Glomerular endothelial cell (primary cell): ENCODE measurements at regions not wholly inside any gene's neighbourhood (a gene's known extent, or its start where the extent isn't known, plus 50 kb on each side); places are given as distances from the start of the nearest gene placed in this dataset.
A peak's percentile ranks its signal among the peaks of the same experiment; 100 is the strongest.
"Not testable (repeated sequence)": the region's sequence is repeated elsewhere in the genome, so short reads cannot be mapped to it uniquely, and the experiment has no call there.

Experiments
- DNase-seq: peaks from one replicate; pipeline ENCODE4 v3.0.0-alpha.2; 2011; ENCODE audit warnings: low read depth, low spot score; ENCODE audit errors: extremely low read depth

DNA sequence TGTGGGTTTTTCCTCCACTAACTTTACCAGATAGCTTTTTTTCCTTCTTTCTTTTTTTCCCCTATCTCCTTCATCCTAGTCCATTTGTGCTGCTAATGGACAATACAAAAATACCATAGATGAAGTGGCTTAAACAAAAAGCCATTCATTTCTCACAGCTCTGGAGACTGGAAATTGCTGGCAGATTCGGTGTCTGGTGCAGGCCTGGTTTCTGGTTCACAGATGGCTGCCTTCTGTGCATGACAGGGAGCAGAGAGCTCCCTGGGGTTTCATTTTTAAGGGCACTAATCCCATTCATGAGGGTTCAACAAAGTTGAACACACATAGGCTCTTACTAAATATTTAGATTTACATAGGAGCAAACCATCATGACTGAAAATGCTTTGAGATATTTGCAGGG, 467.4 kb downstream of the TYW1 start:
- no peak for DNase-seq

DNA sequence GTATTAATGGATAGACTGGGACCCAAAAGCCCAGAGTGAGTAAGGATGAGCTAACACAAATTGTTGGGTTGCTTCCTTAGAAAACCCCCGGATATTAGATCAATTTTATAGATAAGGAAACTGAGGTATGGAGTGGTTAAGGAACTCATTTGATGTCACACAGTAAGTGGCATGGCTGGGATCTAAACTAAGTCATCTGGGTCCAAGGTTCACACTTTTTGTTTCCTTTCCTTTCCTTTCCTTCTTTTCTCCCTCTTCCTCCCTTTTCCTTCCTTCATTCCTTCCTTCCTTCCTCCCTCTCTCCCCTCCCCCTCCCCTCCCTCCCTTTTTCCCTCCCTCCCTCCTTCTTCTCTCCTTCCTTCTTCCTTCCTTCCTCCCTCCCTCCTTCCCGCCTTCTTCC, 469.5 kb downstream of the TYW1 start:
- no peak for DNase-seq

DNA sequence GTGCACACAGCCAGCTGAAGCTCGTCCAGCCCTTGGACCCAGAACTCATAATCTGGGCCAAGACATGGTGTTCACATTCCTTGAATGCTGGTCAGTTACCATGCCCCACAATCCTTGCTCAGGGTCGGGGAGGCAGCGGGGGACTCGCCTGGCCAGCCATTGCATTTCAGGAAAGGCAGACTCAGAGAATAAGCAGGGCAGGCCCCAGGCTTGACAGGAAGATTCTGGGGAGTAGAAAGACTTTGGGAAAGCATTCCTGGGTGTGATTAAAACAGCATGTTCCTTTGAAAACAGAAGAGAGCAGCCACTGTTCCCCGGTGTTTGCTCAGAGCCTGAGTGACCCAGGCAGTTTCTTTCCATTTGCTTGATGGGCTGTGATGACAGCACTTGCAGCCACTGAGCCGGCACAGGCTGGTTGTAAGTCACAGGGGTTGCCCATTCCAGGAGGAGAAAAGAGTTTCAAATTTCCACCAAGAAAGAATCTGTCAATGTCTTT, 473.7 kb downstream of the TYW1 start:
- no peak for DNase-seq

DNA sequence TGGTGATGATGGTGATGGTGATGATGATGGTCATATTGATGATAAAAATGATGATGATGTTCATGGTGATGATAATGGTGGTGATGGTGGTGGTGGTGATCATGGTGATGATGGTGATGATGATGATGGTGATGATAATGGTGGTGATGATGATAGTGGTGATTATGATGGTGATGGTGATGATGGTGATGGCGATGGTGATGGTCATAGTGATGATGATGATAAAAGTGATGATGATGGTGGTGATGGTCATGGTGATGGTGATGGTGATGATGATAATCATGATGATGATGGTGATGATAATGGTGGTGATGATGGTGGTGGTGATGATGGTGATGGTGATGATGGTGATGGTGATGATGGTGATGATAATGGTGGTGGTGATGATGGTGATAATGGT, 478.7 kb downstream of the TYW1 start:
- no peak for DNase-seq

DNA sequence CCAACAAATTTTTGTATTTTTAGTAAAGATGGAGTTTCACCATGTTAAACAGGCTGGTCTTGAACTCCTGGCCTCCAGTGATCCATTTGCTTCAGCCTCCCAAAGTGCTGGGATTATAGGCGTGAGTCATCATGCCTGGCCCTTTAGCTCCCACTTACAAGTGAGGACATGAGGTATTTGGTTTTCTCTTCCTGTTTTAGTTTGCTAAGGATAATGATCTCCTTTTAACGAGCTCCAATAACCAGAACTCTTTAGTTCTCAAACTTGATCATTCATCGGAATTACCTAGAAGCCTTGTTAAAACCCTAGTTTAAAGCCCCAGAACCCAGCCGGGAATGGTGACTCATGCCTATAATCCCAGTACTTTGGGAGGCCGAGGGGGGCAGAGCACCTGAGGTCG, 481.4 kb downstream of the TYW1 start:
- DNase-seq, result no peak

DNA sequence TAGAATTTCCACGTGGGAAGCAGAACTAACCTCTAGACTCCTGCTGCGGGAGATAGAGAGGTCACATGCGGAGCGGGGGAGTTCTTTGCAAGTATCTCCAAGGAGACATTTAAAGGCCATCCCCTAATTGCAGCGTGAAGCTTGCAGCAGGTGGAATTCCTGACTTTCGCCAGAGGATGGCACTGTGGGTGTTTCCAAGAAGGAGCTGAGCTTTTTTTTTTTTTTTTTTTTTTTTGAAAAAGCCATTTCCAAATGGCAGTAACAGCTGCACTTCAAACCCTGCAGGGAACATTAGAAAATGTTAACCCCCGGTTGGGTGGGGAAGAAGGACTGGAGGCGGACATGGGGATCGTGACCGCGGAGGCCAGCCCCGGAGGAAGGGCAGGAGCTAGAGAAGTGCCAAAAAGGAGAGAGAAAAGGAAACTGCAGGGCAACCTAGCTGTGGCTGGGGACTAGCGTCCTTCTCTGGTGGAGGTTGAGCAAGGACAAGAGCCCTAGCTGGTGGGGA, 487.7 kb downstream of the TYW1 start:
- peak; percentile 7 for DNase-seq

DNA sequence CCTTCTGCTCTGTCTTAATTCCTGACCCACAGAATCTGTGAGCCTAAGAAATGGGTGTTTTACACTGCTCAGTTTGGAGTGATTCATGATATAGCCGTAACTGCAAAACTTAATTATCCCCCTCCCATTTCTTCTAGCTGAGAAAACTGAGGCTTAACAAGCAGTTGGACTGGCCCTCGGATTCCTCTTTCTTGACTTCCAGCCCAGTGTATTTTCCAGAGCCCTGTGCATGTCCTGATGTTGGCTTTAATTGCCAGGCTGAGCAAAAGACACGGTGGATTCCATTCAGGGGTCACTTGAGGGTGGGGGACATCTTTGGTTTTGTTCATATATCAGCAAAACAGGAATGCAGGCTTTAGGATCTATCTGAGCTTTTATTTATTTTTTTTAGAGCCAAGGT, 489.8 kb downstream of the TYW1 start:
- no peak for DNase-seq

DNA sequence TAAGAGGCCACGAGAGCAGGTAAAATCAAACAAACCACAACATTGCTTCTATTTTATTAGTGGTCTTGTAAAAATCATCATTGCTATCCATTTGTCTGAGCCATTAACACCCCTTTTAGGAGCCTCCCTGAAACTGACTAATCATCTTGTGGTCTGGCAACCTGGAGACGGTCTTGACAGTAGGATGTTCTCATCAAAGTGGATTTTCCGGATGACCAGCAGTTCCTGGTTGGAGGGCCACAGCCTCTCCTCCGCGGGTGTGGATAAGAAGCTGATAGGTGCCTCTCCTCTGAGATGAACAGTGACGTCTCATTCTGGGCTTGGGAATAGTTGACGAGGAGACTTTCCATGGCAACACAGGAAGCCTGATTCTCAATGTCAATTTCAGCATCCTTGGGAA, 490.7 kb downstream of the TYW1 start:
- DNase-seq, result no peak

DNA sequence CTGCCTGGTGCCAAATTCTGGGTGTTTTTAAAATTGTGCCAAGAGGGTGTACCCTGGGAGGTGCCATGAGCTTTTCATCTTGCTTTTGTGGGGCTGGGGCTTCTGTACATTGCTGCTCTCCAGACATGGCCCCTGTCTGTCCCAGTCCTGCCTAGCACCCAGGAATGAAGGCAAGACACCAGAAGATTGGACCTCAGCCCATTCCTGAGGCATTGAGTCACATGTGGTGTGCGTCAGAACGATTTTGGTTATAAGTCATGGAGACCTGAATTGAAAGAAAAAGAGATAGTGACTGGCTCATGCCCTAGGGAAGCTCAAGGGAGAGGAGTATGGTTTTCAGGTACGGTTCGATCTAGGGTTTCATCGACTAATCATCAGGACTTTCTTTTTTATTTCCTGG, 493.2 kb downstream of the TYW1 start:
- DNase-seq, result no peak

DNA sequence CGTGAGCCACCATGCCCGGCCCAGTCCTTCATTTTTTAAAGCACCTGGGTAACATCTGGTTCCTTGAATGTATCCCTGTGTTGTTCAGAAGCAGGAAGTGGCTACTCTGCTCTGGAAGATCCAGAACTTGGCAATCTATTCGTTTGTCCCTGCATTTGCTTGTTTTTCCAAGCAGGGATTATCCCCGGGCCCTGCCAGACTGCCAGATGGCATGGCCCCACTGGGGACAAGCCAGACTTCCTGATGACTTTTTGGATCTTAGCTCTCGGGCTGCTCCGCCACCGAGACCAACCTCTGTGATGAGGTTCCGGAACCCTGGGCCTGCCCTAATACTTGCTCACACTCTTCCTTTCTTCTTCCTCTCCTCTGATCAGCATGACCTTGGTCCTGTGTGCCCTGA, 496.7 kb downstream of the TYW1 start:
- no peak for DNase-seq

DNA sequence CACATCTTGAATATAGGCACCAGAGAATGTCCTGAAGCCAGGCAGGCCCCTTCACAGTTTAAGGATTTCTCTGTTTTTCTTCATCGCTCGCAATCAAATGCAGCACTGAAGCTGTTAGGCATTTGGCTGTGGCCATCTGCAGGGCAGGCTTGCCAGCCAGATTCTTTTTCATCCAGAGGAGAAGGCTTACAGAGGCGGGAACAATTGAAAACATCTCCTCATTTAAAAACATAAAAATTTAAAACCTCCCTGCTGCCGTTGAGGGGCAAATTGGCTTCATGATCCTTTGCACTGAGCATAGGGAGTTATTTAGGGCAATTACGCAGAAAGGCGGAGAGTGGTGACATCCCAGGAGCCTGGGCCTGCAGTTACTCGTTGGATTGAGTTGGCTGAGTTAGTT, 500.0 kb downstream of the TYW1 start:
- DNase-seq, result no peak

DNA sequence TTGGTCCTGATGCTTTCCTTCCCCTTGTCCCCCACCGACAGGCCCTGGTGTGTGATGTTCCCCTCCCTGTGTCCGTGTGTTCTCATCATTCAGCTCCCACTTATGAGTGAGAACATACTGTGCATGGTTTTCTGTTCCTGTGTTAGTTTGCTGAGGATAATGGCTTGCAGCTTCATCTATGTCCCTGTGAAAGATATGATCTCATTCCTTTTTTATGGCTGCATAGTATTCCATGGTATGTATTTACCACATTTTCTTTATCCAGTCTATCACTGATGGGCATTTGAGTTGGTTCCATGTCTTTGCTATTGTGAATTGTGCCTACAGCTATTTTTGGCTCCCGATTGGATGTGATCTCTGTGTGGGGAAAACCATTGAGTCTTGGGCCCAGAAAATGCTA, 501.3 kb downstream of the TYW1 start:
- DNase-seq, result not testable (repeated sequence)

DNA sequence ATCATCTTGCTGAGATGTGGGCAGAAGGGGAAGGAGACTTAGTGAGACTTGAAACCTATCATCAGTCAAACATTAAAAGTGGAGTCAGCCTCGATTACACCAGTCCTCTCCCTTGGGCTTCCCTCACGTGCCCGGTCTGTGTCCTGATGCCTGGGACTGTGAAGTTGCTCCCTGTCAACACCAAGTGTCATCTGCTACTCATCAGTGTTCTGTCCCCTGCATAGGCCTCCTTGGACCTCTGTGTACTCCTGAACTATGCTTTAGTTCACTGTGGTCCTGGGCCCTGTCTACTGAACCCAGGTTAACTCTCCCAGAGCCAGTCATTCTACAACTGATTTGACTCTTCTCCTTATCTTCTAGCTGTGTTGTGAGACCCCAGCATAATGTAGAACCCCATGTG, 506.3 kb downstream of the TYW1 start:
- DNase-seq, result no peak

DNA sequence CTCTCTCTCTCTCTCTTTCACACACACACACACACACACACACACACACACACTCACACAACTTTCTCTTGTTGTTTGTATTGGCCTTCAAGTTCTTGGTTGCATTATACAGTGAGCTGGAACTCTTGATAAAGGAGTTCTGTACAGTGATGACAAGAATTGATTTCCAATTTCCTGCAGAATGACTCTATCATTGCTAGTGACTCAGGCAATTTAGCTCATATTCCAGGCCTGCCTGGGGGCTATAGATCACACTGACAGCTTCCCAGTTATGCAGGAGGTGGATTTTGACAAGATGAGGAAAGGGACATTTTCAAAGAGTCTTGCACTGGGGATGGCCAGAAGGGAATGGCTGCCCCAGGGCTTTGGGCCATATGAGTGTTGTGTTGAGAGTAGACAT, 508.8 kb downstream of the TYW1 start:
- no peak for DNase-seq

DNA sequence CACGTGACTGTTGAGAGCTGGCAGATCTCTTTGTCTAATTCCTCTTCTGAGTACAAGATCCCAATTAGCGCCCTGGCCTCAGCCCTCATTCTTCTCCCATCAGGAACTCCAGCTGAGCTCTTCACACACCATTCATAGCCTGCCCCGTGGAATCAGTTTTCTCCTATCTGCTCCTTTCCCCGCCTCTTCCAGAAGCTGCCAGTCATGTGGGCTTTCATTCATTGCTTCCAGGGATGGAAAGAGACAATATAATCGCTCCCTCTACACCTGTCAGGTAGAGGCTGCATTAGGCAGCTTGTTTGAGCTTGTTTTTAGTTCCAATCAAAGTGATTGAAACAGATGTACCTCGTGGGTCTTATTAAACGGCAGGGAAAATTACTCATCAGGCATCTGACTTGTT, 515.8 kb downstream of the TYW1 start:
- DNase-seq, result no peak

DNA sequence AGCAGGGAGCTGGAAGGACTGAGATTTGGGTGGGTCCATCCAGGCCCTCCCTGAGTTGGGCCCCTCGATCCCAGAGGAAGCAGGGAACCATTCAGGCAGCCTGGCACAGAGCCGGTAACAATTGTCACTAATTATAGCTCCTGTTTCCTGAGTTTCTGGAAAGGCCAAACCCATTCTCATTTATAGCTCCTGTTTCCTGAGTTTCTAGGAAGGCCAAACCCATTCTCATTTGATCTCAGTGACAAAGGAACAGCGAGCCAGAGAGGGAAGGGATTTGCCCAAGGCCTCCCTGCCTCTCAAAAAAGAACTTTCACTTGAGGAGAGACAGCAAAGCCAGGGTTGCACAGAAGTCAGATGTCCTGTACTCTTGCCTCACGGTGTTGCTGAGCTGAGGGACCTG, 521.9 kb downstream of the TYW1 start:
- no peak for DNase-seq

DNA sequence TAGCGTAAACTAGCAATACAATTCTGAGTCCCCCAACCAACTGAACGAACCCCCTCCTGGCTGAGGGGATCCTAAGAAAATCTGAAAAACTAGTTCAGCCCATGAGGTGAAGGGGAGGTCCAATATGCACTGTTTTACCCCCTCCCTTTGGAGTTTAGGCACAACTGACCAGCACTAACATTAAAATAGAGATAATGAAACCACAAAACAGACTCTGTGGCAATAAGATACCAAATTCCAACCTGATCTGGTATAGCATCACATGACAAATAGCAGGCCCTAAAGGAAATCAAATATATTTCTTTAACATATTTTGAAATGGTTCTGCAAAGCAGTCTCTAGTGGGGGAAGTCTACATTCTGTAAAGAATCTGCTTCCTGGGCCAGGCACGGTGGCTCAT, 522.5 kb downstream of the TYW1 start:
- DNase-seq, result no peak

DNA sequence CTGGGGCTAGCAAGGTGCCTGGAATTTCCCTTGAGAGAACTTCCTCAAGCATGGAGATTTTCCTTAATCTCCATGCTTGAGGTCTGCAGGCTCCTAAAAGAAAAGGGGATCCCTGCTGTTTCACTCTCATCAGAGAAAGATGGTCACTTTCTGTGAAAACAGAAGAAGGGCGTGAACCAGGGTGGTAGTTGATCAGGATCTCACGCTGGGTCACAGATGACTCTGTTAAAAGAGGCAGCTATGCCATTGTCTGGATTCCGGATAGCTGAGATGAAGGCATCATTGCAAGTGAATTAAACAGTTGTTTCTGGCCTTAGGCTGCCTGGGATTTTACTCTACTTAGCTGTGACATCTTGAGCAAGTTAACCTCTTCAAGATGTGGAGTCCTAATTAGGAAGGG, 525.9 kb downstream of the TYW1 start:
- no peak for DNase-seq

DNA sequence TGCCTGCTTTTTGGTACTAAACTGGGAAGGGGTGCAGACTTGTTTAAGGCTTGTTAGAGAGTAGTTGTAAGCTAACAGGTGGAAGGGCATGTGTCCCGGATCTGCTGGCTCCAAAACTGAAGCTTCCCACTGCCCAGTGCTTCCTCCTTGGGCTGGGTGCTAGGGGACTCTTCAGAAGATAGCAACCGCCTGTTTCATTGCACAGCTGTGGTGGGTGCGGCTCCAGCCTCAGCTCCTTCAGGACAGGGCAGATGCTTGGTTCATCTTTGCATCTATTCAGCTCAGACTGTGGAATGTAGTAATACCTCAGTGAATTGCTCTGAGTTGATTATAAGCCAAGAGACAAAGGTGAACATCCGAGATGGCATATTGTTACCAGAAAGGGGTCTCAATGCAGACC, 527.1 kb downstream of the TYW1 start:
- DNase-seq, result no peak

DNA sequence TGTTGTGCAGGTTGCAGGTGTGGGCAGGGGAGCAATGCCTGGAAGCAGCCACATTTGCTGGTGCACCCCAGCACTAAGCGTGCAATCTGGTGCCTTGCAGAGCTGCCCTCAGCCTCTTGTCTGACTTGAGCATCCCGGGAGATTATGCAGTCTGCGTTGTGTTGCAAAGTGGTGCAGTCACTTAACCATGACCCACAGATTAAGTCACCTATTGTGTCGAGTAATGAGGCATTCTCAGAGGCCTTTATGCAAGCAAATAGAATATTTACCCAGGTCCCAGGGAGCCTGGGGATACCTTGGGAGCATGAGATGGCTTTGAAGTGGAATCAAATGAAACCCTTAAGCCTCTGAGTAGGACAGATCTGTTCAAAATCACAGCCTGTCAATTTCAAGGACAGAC, 529.0 kb downstream of the TYW1 start:
- no peak for DNase-seq

DNA sequence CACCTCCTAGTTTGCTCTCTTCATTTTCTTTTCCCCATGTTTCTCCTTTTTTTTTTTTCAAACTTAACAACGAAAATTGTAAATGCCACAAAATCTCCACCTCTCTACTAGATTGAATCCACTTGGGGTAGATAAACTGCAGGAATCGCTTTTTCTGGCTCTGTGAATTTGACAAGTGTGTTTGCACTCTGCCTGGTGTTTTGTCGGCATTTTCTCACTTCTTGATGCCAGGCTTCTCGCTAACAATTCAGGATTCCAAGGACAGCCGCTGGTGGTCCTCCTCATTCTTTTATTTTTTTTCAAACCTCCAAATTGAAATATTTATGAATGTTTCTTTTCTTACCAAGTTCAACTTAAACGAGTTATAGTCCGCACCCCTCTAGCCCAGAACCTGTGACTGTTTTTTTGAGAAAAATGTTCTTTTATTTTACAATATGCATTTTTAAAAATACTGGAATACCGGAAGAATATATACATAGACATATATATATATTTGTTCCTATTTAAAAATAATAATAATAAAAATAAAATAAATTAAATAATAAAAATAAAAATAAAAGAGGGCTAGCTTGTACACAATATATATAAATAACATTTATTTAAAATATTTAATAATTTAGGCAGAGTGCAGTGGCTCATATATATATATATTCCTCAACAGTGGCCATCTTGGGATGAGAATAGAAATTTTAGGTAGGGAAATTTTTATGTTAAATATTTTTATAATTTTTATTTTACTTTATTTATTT, 538.8 kb downstream of the TYW1 start:
- DNase-seq, result no peak

DNA sequence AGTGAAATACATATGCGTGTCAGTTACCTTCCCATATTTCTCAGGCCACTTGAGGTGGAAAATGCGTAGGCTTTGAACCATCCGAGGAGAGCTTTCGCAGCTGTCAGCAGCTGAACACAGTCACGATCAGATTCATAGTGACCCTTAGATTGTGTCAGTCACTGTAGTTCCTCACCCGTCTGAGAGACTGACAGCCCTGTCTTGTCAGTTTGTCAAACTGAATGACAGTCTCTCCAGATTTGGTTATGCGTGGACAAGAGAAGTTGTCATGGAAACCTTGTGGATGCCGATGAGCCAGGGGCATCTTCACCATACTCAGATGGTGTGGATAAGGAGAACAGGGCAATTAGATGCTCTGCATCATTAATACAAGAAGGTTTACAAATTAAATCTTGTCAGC, 546.3 kb downstream of the TYW1 start:
- no peak for DNase-seq
